HG03565 (cell line): ENCODE measurements at regions not wholly inside any gene's neighbourhood (a gene's known extent, or its start where the extent isn't known, plus 50 kb on each side); places are given as distances from the start of the nearest gene placed in this dataset.
"Not testable (repeated sequence)": the region's sequence is repeated elsewhere in the genome, so short reads cannot be mapped to it uniquely, and the experiment has no call there.

Source experiments
- ATAC-seq: cut with Tn5 transposase; IDR thresholded peaks from one replicate; pipeline ENCODE4 v1.9.1; 2021; ENCODE audit warnings: mild to moderate bottlenecking, moderate library complexity; ENCODE audit not compliant: unreplicated experiment

- ATAC-seq, result no peak
Observed at GRCh38 chr13:43946281-43946680, 66.6 kb downstream of the LACC1 start.

DNA sequence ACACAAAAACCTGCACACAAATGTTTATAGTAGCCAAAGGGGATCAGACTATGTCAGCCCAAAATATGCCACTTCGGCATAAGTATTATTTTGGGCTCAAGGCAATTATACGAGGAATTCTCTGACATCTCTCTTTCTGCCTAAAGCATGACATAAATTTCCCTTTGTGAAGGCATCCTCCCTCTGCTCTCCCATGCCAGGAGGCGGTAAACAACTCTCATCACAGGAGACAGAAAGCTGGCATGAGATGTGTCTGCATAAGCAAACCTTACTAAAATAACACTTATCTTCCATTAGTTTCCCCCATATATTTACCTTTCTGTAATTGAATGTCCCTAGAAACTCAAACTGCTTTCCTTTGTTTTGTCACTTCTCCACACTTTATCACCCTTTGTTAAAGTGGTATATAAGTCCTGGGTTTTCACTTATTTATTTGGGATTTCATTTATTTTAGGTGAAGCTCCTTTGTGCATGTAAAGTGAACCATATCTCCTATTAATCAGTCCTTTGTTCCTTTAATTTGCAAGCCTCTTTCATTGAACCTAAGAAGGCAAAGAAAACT is 68.3 kb downstream of the LACC1 start:
- ATAC-seq, result no peak

DNA sequence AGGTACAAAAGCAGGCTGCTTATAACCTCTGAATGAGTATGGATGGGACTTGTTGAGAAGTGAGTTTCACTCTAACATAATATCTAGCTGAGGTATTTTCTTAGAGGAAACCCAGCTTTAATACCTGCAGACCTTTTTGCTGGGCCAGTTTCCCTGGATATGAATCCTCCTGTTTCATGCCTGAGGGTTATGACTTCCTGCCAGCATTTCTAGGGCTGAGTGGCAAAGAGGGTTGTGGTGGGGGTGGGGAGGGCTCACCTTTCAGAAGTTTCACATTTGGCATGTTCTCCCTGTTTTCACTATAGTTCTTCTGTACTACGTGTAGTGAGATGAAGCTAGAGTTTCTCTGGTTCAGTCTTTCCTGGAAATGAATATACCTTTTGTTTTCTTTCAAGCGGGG is 73.7 kb downstream of the LACC1 start:
- no peak for ATAC-seq

DNA sequence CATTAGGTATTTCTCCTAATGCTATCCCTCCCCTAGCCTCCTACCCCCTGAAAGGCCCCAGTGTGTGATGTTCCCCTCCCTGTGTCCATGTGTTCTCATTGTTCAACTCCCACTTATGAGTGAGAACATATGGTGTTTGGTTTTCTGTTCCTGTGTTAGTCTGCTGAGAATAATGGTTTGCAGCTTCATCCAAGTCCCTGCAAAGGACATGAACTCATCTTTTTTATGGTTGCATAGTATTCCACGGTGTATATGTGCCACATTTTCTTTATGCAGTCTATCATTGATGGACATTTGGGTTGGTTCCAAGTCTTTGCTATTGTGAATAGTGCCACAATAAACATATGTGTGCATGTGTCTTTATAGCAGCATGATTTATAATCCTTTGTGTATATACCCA is 77.3 kb downstream of the LACC1 start:
- not testable (repeated sequence) for ATAC-seq

GRCh38 chr13:43959291-43959690 is 79.6 kb downstream of the LACC1 start:
- ATAC-seq, result no peak

DNA sequence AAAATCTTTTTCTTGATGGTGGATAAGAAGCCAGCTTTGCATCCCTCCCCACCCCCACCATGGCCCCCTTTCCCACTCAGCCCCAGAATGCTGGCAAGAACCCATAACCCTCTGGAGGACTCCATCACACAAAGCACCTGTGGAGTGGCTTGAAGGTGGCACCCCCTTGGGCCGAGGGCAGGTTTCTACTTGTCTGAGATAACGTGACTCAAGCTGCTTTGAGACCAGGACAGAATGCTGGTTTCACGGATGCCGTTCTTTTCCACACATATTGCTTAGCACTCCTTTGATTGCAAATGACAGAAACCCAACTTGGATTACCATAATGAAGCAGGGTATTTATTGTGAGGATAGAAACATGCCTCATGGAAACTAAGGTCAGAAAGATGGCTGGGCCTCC is 82.2 kb downstream of the LACC1 start:
- no peak for ATAC-seq

DNA sequence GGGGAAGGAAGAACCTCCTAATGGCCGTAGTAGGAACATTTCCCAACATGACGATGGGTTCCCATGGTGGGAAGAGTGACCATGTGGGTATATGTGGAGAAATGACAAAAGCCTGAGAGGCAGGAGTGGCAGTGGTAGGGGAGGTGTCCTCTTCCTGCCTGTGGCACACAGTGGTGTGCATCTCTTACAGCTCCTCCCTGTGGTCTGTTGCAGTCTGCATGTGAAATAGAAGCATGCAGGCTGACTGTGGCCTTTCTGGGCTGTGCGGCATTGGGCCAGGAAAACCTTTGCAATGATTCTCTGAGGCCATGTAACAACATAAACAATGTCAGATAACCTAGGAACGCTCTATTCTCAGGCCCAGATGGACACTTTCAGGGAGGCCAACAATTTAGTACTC is 84.0 kb downstream of the LACC1 start:
- no peak for ATAC-seq

- no peak for ATAC-seq
Observed at GRCh38 chr13:43964698-43965458, 85.2 kb downstream of the LACC1 start.

DNA sequence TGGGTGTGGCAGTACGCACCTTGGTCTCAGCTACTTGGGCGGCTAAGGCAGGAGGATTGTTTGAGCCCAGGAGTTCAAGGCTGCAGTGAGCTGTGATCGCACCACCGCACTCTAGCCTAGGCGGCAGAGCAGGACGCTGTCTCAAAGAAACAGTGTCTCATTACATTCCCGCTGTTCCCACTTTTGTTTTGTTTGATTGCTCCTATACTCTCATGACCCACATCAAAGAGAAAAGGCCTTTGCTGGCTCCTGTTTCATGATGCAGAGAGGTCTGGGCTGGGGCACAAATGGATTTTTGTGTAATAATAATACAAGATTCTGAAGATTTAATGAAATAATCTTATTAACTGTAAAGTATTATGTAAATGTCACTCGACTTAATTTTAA is 85.7 kb downstream of the LACC1 start:
- ATAC-seq, result no peak

- ATAC-seq, result not testable (repeated sequence)
Observed at GRCh38 chr13:43968251-43968942, 88.7 kb downstream of the LACC1 start.

GRCh38 chr13:43968943-43969690 is 89.4 kb downstream of the LACC1 start:
- ATAC-seq, result not testable (repeated sequence)

DNA sequence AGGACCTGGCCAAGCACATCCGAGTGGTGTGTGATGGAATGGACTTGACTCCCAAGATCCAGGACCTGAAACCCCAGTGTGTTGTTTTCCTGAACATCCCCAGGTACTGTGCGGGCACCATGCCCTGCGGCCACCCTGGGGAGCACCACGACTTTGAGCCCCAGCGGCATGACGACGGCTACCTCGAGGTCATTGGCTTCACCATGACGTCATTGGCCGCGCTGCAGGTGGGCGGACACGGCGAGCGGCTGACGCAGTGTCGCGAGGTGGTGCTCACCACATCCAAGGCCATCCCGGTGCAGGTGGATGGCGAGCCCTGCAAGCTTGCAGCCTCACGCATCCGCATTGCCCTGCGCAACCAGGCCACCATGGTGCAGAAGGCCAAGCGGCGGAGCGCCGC is 90.2 kb downstream of the LACC1 start:
- ATAC-seq, result not testable (repeated sequence)

GRCh38 chr13:43970520-43971242 is 91.0 kb downstream of the LACC1 start:
- not testable (repeated sequence) for ATAC-seq

- not testable (repeated sequence) for ATAC-seq
Observed at GRCh38 chr13:43971324-43971723, 91.6 kb downstream of the LACC1 start.

DNA sequence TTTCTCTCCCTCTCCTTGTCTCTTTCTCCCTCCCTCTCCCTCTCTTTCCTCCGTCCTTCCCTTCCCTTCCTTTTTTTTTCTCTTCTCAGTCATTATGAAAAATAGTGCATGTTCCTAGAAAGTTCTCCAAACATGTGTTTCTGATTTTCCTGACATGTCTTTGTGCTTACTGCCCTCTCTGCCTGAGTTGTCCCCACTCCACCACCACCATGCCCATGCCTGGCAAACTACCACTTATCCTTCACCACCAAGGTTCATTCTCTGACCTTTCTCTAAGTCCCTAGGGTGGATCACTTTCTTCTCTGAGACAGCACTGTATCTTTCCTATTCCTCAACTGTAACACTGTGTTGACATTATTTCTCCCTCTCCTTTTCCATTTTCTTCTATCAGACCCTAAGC is 98.2 kb downstream of the LACC1 start:
- no peak for ATAC-seq

DNA sequence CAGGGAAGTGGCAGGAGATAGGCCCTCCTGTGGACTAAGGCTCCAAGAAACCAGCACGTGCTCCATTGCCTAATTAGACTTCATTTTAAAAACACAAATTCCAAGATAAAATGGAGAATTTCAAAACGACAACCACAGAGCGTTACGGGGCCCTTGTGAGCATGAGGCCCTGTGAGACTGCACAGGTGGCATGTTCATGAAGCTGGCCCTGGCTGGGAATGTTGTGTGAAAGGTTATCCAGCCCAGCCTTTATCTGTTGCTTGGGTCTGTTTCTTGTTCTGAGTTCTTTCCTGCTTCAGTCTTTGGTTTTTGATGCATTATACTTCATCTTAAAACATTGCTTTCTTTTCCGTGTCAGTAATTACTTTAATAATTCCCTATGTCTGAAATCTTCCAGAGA is 99.0 kb downstream of the LACC1 start:
- ATAC-seq, result no peak

DNA sequence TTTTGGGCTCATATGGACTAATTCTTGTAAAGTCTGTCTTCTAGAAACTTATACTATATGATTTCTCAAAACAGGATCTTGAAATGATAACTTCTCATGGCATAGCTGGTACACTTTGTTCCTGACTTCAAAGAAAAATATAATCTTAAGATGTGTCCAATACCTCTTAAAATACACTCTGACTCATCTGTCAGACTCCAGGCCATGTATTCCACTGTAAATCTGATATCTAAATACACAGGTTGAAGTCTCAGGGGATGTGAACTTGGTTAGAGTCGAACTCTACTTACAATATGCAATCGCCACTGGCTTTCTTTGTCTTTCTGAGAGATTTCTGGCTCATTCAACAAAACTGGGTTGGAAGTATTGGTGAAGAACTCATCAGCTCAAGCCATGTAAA is 99.8 kb downstream of the LACC1 start:
- no peak for ATAC-seq

DNA sequence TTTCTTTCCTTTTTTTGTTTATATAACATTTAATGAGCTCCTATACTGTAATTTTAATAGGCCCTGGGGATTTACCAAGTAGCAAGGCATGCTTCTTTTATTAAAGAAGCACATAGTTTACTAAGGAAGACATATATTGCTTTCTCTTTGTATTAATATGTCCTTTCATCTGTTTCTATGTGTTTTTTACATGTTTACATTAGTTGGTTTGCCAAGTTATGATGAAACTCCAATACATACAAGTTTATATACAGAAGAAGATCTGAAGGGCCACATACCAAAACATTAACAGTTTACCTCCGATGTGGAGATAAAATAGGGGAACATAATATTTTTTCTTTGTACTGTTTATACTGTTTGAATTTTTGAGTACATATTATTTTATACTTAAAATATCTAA is 100.9 kb downstream of the LACC1 start:
- ATAC-seq, result no peak

DNA sequence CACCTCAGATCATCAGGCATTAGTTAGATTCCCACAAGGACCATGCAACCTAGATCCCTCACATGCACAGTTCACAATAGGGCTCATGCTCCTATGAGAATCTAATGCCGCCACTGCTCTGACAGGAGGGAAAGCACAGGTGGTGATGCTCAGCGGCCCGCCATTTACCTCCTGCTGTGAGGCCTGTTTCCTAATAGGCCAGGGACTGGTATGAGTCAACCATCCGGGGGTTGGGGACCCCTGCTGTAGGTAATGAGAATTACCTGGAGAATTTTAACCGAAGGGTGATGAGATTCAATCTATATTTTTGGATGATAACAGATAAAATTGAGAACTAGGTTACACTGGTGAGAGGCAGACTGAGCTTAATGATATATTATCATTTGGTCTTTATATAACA is 101.4 kb downstream of the LACC1 start:
- ATAC-seq, result no peak

DNA sequence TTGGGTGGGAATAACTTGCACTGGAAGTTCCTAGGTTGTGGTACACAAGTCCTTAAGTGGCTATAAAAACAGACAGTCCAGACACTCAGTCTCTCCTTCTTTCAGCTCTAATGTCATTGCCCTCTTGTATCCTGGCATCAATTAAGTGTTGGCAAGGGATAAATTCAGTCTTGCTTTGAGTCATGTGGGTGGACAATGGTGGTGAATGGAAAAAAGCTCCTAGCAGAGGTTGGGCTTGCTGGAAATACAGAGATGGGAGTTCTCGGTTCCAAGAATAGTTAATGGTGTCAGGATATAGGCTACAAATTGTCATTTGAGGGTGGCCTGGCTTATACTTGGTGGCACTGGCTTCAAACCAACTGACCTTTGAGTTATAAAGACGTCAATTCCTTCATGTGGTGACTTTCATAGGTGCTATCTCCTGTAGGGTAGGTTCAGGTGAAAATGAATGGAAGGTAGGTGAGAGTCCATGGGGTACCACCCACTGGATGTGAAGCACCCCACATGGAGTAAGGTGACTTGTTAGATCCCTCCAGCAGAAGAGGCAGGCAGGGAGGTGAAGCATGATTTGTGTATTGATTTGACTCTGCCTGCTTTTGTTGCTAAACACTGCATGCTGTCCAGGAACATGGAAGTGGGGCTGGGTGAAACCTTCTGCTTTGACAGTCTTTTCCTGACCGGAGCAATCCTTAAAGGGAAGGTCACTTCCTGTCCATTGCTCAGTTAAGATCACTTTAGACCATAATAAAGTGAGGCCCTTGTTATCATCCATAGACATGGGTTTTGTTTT is 102.0 kb downstream of the LACC1 start:
- ATAC-seq, result no peak
